Muscle layer of duodenum (tissue), 2 donors: ENCODE measurements at regions not wholly inside any gene's neighbourhood (a gene's known extent, or its start where the extent isn't known, plus 50 kb on each side); places are given as distances from the start of the nearest gene placed in this dataset.
"Not testable (repeated sequence)": the region's sequence is repeated elsewhere in the genome, so short reads cannot be mapped to it uniquely, and the experiment has no call there.

Experiments used
- H3K27ac ChIP-seq: one replicate; pipeline ENCODE4 v1.7.0; 2013; ENCODE audit warnings: mild to moderate bottlenecking, low read length
- H3K27me3 ChIP-seq: one replicate; pipeline ENCODE4 v1.7.0; 2013; ENCODE audit warnings: low read depth, mild to moderate bottlenecking, control low read depth, low read length
- H3K36me3 ChIP-seq, 2 donors: one replicate each; pipeline ENCODE4 v1.7.0; 2013; ENCODE audit warnings: low read length in 2 of 2, control low read depth in 1 of 2, mild to moderate bottlenecking in 1 of 2; ENCODE audit not compliant: insufficient read depth in 2 of 2, control insufficient read depth in 1 of 2
- H3K4me1 ChIP-seq, 2 donors: one replicate each; pipeline ENCODE4 v1.7.0; 2013; ENCODE audit warnings: low read length in 2 of 2, mild to moderate bottlenecking in 2 of 2, control low read depth in 1 of 2, moderate library complexity in 1 of 2; ENCODE audit not compliant: insufficient read depth in 2 of 2, control insufficient read depth in 1 of 2
- H3K4me3 ChIP-seq, 2 donors: one replicate each; pipeline ENCODE4 v1.7.0; 2013; ENCODE audit warnings: low read length in 2 of 2, low read depth in 1 of 2, mild to moderate bottlenecking in 1 of 2
- H3K9me3 ChIP-seq, 2 donors: one replicate each; pipeline ENCODE4 v1.7.0; 2013; ENCODE audit warnings: low read length in 2 of 2, control low read depth in 1 of 2, mild to moderate bottlenecking in 1 of 2; ENCODE audit not compliant: control insufficient read depth in 1 of 2
- donor health status: healthy.

DNA sequence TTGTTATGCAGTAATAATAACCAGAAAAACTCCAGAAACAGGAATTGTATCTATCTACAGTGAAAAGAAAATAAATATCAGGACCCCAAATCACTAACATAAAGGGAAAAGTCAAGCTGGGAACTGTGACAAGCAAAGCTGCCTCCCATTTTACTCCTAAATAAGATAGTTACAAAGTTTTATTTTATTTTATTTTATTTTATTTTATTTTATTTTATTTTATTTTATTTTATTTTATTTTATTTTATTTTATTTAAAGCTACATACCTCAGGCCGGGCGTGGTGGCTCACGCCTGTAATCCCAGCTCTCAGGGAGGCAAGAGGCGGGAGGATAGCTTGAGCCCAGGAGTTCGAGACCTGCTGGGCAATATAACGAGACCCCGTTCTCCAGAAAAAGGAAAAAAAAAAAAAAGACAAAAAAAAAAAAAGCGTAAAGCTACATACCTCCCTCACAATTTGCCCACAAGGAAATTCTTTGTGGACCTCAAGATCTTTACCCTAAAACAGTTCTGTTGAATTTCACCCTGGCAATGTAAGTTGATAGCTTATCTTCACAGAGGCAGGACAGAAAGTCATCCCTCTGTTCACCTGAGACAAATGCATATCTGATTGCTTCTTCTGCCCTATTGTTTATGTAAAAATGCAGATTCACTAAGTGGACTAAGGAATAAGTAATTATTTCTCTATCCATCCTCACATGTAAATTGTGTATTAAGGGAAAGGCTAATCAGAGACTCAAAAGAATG is 115.3 kb downstream of the OR2B2 start:
- peaks cover 3 to 11% of the 10 kb centered on the region in 2 donors for H3K4me1 ChIP-seq
- not testable (repeated sequence) for H3K4me3 ChIP-seq, H3K27ac ChIP-seq, H3K9me3 ChIP-seq, H3K27me3 ChIP-seq, H3K36me3 ChIP-seq

DNA sequence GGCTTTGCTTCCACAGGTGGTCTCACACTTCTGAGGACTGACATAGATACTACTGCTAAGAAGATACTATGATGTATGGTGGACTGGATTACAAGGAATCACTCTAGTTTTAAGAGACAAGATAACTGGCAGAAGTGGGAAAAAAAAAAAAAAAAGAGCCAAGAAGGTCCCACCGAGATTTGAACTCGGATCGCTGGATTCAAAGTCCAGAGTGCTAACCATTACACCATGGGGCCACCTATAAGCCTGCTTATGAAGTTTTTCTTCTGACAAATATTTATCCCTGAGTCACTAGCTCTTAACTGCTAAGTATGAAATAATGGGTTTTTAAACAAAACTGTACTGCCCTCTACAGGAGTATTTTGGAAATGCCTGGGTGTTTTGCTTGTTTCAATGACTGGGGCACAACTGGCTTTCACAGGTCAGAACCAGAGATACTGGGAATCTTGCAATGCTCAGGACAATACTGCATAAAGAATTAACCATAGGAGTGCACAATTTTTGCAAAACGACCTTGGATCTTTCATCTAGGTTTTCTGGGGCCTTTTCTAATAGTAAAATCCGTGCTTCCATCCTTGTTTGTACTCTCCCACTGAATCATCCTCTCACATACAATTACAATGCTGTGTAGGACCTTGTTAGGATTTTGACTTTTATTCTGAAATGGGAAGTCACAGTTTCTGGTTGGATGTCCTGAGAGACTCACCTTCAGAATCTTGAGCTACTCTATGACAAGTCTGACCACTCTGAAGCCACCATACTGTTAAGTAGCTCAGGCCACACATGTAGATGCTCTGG is 116.3 kb downstream of the OR2B2 start:
- Histone ChIP-seq H3K27me3 (no peaks in the 10 kb centered on the region), H3K36me3 (no peaks in the 10 kb centered on the region), H3K4me1 (peaks cover 3 to 19% of the 10 kb centered on the region in 2 donors), H3K27ac (no peak overlapping the region), H3K9me3 (no peaks in the 10 kb centered on the region), H3K4me3 (no peak overlapping the region)

GRCh38 chr6:27791182-27791943 is 120.8 kb downstream of the OR2B2 start:
- no peak overlapping the region for H3K27ac ChIP-seq
- no peaks in the 10 kb centered on the region for H3K36me3 ChIP-seq
- no peaks in the 10 kb centered on the region for H3K27me3 ChIP-seq
- no peaks in the 10 kb centered on the region for H3K9me3 ChIP-seq
- H3K4me3 ChIP-seq, result peak overlapping the region; percentile 53 to 77
- peaks cover 3 to 19% of the 10 kb centered on the region in 2 donors for H3K4me1 ChIP-seq

- not testable (repeated sequence) for H3K9me3 ChIP-seq, H3K36me3 ChIP-seq, H3K27ac ChIP-seq, H3K27me3 ChIP-seq, H3K4me3 ChIP-seq
- peaks cover 0 to 19% of the 10 kb centered on the region in 2 donors for H3K4me1 ChIP-seq
These were observed 123.8 kb downstream of the OR2B2 start for GRCh38 chr6:27788376-27788775.

GRCh38 chr6:27786048-27786447 is 126.1 kb downstream of the OR2B2 start:
- Histone ChIP-seq H3K4me3 (no peak overlapping the region), H3K27ac (no peak overlapping the region), H3K27me3 (no peaks in the 10 kb centered on the region), H3K9me3 (no peaks in the 10 kb centered on the region), H3K36me3 (no peaks in the 10 kb centered on the region), H3K4me1 (no peaks in the 10 kb centered on the region)

DNA sequence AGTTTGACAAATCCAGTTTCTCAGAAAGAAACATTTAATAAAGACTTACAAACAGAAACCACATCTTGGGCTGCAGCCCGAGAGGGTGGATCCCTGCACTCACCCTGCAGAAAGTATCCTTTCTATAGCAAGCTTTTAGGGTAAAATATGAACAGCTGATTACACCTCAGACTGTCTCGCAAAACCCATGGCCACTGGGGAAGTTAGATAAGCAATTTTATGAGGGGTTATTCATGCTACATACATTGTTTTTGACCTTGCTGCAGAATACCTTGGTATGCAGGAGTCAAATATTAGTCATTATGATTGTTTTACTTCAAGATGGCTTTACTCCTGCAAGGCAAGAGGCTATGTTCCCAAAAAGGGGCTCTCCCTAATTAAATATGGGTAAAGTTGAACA is 126.9 kb downstream of the OR2B2 start:
- H3K36me3 ChIP-seq, result no peaks in the 10 kb centered on the region
- no peak overlapping the region for H3K4me3 ChIP-seq
- no peaks in the 10 kb centered on the region for H3K4me1 ChIP-seq
- no peaks in the 10 kb centered on the region for H3K9me3 ChIP-seq
- H3K27me3 ChIP-seq, result no peaks in the 10 kb centered on the region
- no peak overlapping the region for H3K27ac ChIP-seq

DNA sequence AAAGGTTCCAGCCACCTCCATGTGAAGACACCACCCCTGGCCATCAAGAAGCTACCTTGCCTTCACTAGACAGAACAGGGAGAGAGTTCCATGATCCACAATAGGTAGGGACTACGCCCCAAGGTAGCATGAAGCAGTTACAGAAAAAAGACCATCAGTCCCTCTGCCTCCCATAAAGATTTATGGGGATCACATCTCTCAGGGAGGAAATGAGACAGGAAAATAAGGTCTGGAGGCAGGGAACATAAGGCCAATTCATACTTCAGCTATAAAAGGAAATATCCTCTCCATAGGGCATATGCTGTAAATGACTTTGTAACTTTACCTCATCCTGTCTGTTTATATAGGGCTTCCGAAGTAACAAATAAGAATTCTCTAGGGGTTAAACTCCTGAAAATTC is 129.4 kb downstream of the OR2B2 start:
- no peaks in the 10 kb centered on the region for H3K36me3 ChIP-seq
- no peaks in the 10 kb centered on the region for H3K9me3 ChIP-seq
- H3K27ac ChIP-seq, result no peak overlapping the region
- no peaks in the 10 kb centered on the region for H3K4me1 ChIP-seq
- H3K4me3 ChIP-seq, result no peak overlapping the region
- H3K27me3 ChIP-seq, result no peaks in the 10 kb centered on the region

- Histone ChIP-seq H3K27ac (no peak overlapping the region), H3K4me1 (no peaks in the 10 kb centered on the region), H3K36me3 (no peaks in the 10 kb centered on the region), H3K4me3 (no peak overlapping the region), H3K9me3 (no peaks in the 10 kb centered on the region), H3K27me3 (no peaks in the 10 kb centered on the region)
These were observed 133.4 kb downstream of the OR2B2 start for GRCh38 chr6:27778625-27779417.

DNA sequence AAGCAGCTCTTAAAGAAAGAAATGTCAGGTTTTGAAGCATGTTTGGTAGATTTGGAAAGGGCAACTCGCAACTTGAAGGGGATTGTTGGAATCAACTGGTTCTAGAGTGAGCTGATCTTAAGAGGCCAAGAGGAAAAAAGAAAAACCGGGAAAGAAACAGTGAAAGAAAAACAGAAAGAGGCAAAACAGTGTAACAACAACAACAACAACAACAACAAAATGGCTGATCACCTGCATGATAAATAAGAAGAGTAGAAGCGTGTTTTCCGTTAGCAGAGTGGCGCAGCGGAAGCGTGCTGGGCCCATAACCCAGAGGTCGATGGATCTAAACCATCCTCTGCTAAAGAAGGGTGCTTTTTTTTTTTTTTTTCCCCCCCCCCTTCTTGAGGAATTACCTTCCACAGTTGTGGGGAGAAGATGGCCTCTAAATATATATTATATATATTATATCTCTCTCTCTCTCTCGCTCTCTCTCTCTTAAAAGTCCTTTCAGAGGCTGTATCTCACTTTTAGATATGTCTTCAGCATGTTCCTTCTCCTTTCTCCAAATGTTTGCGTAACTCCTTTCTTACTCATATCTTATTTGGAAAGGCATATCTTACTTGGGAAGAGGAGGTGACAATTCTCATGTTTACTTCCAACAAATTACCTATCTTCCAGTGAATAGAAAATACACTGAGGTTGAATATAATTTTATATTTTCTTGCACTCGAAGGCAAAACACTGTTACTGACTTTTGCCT is 134.4 kb downstream of the OR2B2 start:
- Histone ChIP-seq H3K27me3 (no peaks in the 10 kb centered on the region), H3K36me3 (no peaks in the 10 kb centered on the region), H3K4me3 (no peak overlapping the region), H3K9me3 (no peaks in the 10 kb centered on the region), H3K27ac (no peak overlapping the region), H3K4me1 (no peaks in the 10 kb centered on the region)

DNA sequence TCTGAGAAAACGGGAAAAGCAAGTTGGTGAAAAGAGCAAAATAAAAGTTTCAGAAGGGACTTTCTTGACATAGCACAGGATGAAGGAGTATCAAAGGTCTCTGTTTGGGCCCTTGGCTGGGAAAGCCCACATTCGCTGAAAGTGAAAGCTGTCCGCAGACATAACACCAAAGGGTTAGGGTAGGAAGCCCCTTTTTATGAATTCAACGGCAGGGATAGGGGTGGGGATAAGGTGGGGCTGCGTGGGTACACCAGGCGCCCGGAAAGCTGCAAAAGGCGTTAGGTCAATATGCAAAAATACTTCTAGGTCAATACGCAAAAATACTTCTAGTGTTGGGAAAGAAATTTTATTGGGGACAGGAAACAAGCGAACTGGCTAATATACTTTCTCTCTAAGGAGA is 135.1 kb downstream of the OR2B2 start:
- Histone ChIP-seq H3K4me1 (peaks cover 0 to 3% of the 10 kb centered on the region in 2 donors), H3K27ac (no peak overlapping the region), H3K36me3 (no peaks in the 10 kb centered on the region), H3K27me3 (no peaks in the 10 kb centered on the region), H3K4me3 (no peak overlapping the region), H3K9me3 (no peaks in the 10 kb centered on the region)
